GM12892 (cell line): ENCODE measurements at regions not wholly inside any gene's neighbourhood (a gene's known extent, or its start where the extent isn't known, plus 50 kb on each side); places are given as distances from the start of the nearest gene placed in this dataset.

Experiments
- POLR2A ChIP-seq: IDR thresholded peaks from 2 replicates; pipeline ENCODE4 v1.6.1; 2011; ENCODE audit warnings: low read depth, low read length, control low read depth
- POLR2AphosphoS5 ChIP-seq: IDR thresholded peaks from 2 replicates; pipeline ENCODE4 v1.6.1; 2011; ENCODE audit warnings: low read depth, low read length, control low read depth
- TAF1 ChIP-seq: IDR thresholded peaks from 2 replicates; pipeline ENCODE4 v1.6.1; 2011; ENCODE audit warnings: low read depth, mild to moderate bottlenecking, control low read depth, low read length, borderline replicate concordance

DNA sequence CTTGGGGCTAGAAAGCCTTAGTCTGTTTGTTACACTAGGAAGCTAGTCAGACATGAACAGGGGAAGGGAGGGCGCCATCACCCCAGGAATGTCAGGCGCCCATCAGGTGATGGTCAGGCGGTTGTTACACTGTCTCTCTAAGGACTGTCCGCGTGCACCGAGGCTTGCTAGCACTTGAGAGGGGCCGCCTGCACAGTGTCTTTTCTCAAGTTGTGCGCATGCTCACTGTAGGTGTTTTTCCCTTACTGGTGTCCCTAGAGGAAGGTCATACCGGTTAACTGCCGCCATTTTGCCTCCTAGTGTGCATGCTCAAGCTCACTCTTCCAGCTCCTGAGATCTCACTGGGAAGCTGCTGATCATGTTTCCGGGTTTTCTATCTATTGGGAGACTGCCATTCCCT, 855.0 kb upstream of the TMEM132C start:
- TF ChIP-seq POLR2A (no peak), POLR2AphosphoS5 (no peak), TAF1 (no peak)
